HG03095 (cell line): ENCODE measurements at regions not wholly inside any gene's neighbourhood (a gene's known extent, or its start where the extent isn't known, plus 50 kb on each side); places are given as distances from the start of the nearest gene placed in this dataset.

Experiments used
- ATAC-seq: cut with Tn5 transposase; IDR thresholded peaks from one replicate; pipeline ENCODE4 v1.9.1; 2021; ENCODE audit warnings: moderate library complexity; ENCODE audit not compliant: unreplicated experiment

GRCh38 chr6:139765825-139766285 is 391.4 kb upstream of the CITED2 start:
- no peak for ATAC-seq

GRCh38 chr6:139764498-139764986 is 390.1 kb upstream of the CITED2 start:
- peak; percentile 91 for ATAC-seq

GRCh38 chr6:139763468-139764210 is 389.2 kb upstream of the CITED2 start:
- no peak for ATAC-seq

GRCh38 chr6:139762587-139763031 is 388.2 kb upstream of the CITED2 start:
- peak; percentile 40 for ATAC-seq

GRCh38 chr6:139760128-139760527 is 385.7 kb upstream of the CITED2 start:
- ATAC-seq, result no peak

- no peak for ATAC-seq
Measured at GRCh38 chr6:139759086-139759485, 384.6 kb upstream of the CITED2 start.

- ATAC-seq, result no peak
Measured at GRCh38 chr6:139758209-139758611, 383.8 kb upstream of the CITED2 start.

GRCh38 chr6:139757784-139758183 is 383.3 kb upstream of the CITED2 start:
- no peak for ATAC-seq

GRCh38 chr6:139756381-139756780 is 381.9 kb upstream of the CITED2 start:
- no peak for ATAC-seq

- no peak for ATAC-seq
Measured at GRCh38 chr6:139754898-139755775, 380.7 kb upstream of the CITED2 start.

- no peak for ATAC-seq
Measured at GRCh38 chr6:139753198-139753861, 378.9 kb upstream of the CITED2 start.

GRCh38 chr6:139752086-139752485 is 377.6 kb upstream of the CITED2 start:
- ATAC-seq, result no peak

- no peak for ATAC-seq
Measured at GRCh38 chr6:139751179-139751578, 376.7 kb upstream of the CITED2 start.

GRCh38 chr6:139748353-139749146 is 374.1 kb upstream of the CITED2 start:
- ATAC-seq, result no peak

- no peak for ATAC-seq
Measured at GRCh38 chr6:139747154-139747553, 372.7 kb upstream of the CITED2 start.

- no peak for ATAC-seq
Measured at GRCh38 chr6:139744891-139745290, 370.4 kb upstream of the CITED2 start.

- ATAC-seq, result no peak
Measured at GRCh38 chr6:139743664-139744437, 369.4 kb upstream of the CITED2 start.

GRCh38 chr6:139742671-139743070 is 368.2 kb upstream of the CITED2 start:
- no peak for ATAC-seq

- ATAC-seq, result no peak
Measured at GRCh38 chr6:139738801-139739455, 364.5 kb upstream of the CITED2 start.
